GM18517 (cell line): ENCODE measurements at regions not wholly inside any gene's neighbourhood (a gene's known extent, or its start where the extent isn't known, plus 50 kb on each side); places are given as distances from the start of the nearest gene placed in this dataset.

Experiments
- ATAC-seq: cut with Tn5 transposase; IDR thresholded peaks from one replicate; pipeline ENCODE4 v1.9.1; 2021; ENCODE audit warnings: mild to moderate bottlenecking, moderate library complexity; ENCODE audit not compliant: unreplicated experiment

GRCh38 chr14:101130861-101131260, 227.3 kb upstream of the RTL1 start:
- no peak for ATAC-seq

- no peak for ATAC-seq
These were observed 228.0 kb upstream of the RTL1 start for GRCh38 chr14:101131451-101131916.

GRCh38 chr14:101132051-101132571, 228.6 kb upstream of the RTL1 start:
- ATAC-seq: no peak

- no peak for ATAC-seq
These were observed 229.1 kb upstream of the RTL1 start for GRCh38 chr14:101132588-101132987.

GRCh38 chr14:101133068-101133467, 229.5 kb upstream of the RTL1 start:
- no peak for ATAC-seq

- ATAC-seq: no peak
These were observed 230.7 kb upstream of the RTL1 start for GRCh38 chr14:101134161-101134631.

GRCh38 chr14:101134851-101135433, 231.4 kb upstream of the RTL1 start:
- no peak for ATAC-seq

- ATAC-seq: no peak
These were observed 232.5 kb upstream of the RTL1 start for GRCh38 chr14:101135796-101136742.

GRCh38 chr14:101137234-101137633, 233.7 kb upstream of the RTL1 start:
- ATAC-seq: no peak

GRCh38 chr14:101147848-101148247, 244.3 kb upstream of the RTL1 start:
- no peak for ATAC-seq

GRCh38 chr14:101150039-101150610, 246.6 kb upstream of the RTL1 start:
- no peak for ATAC-seq

- no peak for ATAC-seq
These were observed 247.9 kb upstream of the RTL1 start for GRCh38 chr14:101151226-101151926.

- ATAC-seq: no peak
These were observed 248.4 kb upstream of the RTL1 start for GRCh38 chr14:101151927-101152305.

GRCh38 chr14:101152855-101153254, 249.3 kb upstream of the RTL1 start:
- no peak for ATAC-seq

- no peak for ATAC-seq
These were observed 250.2 kb upstream of the RTL1 start for GRCh38 chr14:101153691-101154090.

GRCh38 chr14:101155575-101155974, 252.1 kb upstream of the RTL1 start:
- no peak for ATAC-seq

GRCh38 chr14:101167428-101167827, 263.9 kb upstream of the RTL1 start:
- no peak for ATAC-seq

GRCh38 chr14:101169267-101169666, 265.7 kb upstream of the RTL1 start:
- ATAC-seq: no peak

- no peak for ATAC-seq
These were observed 268.1 kb upstream of the RTL1 start for GRCh38 chr14:101171650-101172049.

GRCh38 chr14:101173698-101174521, 270.4 kb upstream of the RTL1 start:
- no peak for ATAC-seq
